Neural progenitor cell (in vitro differentiated cells): ENCODE measurements at regions not wholly inside any gene's neighbourhood (a gene's known extent, or its start where the extent isn't known, plus 50 kb on each side); places are given as distances from the start of the nearest gene placed in this dataset.

ENCODE experiments used
- EZH2phosphoT487 ChIP-seq: fragments of 200-600 bp; sonication (generic); IDR thresholded peaks from 2 replicates; pipeline ENCODE4 v1.6.1; 2017; ENCODE audit warnings: antibody characterized with exemption
- TF ChIP-seq, protein P1 (sequence below): fragments of 200-600 bp; sonication (generic); IDR thresholded peaks from 2 replicates; pipeline ENCODE4 v1.5.1; 2017; ENCODE audit warnings: antibody characterized with exemption, mild to moderate bottlenecking

DNA sequence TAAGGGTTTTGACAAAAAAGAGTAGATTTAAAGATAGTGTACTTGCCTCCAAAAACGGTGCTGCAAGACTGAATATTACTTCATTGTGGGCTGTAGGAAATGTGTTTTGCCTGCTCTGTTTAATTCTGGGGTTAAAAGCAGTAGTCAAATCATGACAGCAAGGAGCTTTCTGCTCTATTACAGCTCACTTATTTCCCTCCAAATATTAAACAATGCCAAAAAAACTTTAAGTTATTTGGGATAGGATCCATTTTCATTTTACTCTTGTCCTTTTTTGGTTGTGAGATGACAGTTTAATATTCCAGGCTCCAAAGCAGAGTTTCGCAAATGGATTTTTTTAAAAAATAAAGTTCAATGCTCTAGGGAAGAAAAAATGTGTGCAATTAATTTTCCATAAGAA lies 340.4 kb upstream of the RGMB start:
- TF ChIP-seq, protein P1, sequence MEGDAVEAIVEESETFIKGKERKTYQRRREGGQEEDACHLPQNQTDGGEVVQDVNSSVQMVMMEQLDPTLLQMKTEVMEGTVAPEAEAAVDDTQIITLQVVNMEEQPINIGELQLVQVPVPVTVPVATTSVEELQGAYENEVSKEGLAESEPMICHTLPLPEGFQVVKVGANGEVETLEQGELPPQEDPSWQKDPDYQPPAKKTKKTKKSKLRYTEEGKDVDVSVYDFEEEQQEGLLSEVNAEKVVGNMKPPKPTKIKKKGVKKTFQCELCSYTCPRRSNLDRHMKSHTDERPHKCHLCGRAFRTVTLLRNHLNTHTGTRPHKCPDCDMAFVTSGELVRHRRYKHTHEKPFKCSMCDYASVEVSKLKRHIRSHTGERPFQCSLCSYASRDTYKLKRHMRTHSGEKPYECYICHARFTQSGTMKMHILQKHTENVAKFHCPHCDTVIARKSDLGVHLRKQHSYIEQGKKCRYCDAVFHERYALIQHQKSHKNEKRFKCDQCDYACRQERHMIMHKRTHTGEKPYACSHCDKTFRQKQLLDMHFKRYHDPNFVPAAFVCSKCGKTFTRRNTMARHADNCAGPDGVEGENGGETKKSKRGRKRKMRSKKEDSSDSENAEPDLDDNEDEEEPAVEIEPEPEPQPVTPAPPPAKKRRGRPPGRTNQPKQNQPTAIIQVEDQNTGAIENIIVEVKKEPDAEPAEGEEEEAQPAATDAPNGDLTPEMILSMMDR: no peak
- TF ChIP-seq EZH2phosphoT487: no peak
